NCI-H1930 (cell line): ENCODE measurements at regions not wholly inside any gene's neighbourhood (a gene's known extent, or its start where the extent isn't known, plus 50 kb on each side); places are given as distances from the start of the nearest gene placed in this dataset.
"Not testable (repeated sequence)": the region's sequence is repeated elsewhere in the genome, so short reads cannot be mapped to it uniquely, and the experiment has no call there.

Source experiments
- DNase-seq, 2 experiments: peaks; one replicate each; lab custom pipeline; 2025; lab: John Stamatoyannopoulos, UW

DNA sequence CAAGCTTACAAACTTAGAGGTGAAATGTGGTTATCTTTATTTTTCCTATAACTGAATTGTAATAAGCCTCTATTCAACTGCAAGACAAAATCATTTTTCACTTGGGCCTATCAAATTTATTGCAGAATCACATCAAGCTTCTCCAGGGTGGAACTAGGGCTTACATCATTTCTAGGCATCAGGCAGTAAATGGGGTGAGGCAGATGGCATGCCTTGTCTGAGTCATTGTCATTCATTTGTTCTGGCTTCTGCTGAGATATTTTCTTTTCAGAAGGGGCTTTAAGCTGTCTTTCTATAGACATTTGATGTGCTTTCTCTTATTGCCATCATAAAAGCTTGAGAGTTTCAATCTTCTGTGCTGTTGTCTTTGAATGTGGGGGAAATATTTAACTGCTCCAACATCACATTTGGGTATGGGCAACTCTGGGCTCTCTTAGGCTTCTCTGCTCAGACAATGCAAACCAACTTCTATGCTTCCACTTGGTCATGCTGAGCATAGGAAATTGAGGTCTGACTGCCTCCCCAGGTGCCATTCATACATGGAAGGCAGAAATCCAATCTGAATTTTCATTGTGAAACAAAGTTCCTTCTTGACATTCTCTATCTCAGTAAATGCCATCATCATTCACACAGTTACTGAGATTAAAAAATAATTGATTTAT is 225.8 kb upstream of the GIMD1 start:
- DNase-seq, result no peak

GRCh38 chr4:106588891-106589290 is 220.3 kb upstream of the GIMD1 start:
- no peak for DNase-seq

DNA sequence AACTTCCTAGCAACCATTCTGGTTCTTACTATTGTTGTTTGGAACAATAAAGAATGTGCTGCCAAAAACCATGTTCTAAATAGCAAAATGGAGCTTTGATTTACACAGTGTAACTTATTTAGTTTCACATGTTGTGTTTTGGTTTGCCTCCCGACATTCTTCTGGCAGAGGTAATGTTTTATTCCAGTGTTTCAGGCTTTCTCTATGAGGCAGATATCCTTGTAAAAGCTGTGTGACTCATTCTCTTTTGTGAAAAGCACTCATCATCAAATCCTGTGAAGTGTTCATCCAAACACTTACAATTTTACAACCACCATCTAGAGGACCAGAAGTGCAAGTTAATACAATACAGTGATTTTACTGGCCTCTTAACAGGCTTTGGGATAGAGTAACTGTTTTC is 219.0 kb upstream of the GIMD1 start:
- no peak for DNase-seq

DNA sequence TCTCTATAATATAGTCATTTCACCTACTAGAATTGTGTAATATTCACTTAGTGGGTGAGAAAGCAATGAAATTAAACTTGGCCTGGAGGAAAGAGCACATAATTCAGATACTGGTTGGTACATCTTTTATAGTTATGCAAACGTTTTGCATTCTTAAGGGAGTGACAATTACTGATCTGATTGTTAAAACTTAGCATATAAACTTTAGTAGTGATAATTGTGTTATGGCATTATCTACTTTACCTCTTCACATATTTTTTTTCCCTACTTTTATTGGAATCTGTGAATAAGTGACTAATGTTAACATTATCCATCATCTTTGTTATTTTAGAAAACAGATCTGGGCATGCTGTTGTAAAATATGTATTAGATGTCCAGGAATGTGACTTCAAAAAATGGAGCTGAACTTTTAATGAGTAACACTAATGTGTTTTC is 217.4 kb upstream of the GIMD1 start:
- no peak for DNase-seq

- DNase-seq, result no peak
Observed at GRCh38 chr4:106584337-106584989, 215.9 kb upstream of the GIMD1 start.

DNA sequence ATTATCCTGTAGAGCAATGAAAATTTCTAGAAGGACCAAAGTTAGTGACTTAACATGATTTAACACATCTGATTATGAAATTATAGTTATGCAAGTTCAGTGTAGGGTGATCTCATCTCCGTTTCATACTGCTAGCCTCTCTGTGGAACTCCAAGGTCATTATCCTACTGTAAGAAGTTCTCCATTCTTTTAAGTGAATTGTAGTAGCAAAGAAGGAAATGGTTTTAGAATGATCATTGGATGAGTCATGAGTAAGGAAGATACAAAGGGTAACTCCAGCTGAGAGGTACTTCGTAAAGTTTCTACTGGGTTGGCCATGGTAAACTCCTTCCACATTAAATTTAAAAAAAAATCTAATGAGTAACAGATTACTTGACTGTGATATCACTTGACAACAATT is 215.0 kb upstream of the GIMD1 start:
- DNase-seq, result no peak

DNA sequence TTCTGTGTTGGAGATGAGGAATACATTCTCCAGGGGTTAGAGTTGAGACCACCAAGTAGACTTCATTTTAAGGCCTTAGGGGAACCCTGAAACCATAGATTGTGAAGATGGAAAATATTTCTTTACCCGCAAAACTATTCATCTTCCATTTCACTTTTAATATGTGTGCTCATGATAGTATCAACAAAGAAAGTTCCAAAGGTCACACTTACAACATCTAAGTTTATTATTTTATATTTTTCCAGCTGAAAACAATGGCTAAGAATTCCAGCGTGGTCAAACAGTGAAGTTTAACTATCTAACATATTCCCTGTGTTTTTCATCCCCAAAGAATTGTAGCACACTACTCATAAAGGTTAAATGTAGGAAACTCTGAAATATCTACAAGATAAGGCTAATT is 214.5 kb upstream of the GIMD1 start:
- DNase-seq, result no peak

DNA sequence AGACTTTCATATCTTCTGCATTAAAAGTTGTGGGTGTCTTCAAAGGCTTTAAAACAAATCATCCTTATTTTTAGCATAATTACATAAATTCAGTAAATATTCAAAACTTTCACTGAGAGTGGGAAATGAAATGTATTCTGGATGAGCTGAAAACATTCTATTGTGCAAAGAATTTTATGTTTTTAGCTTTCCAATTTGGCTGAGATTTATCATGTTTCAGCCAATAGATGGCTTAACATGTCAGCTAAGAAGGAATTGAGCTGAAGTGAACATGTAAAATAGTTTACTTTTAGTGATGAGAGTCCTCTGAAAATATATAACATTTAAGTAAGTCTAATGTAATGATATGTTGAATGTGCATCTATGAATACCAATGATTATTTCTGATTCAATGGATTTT is 213.5 kb upstream of the GIMD1 start:
- no peak for DNase-seq

DNA sequence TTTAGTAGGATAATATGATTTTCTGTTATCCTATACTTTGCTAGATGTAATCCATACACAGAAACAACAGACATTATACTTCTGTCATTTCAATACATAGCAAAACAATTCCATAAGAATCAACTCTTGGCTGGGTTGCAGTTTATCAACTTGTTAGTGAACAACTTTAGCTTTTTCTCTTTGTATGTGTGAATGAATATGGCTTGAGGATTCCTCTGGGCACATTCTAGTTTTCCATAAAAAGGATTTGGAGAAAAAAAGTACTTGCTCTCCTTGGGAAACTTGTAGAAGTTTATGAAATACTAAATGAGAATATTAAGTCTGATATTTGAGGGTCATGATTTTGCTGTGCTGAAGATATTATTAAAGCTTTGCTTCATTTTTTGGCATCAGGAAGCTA is 210.7 kb upstream of the GIMD1 start:
- DNase-seq, result no peak

DNA sequence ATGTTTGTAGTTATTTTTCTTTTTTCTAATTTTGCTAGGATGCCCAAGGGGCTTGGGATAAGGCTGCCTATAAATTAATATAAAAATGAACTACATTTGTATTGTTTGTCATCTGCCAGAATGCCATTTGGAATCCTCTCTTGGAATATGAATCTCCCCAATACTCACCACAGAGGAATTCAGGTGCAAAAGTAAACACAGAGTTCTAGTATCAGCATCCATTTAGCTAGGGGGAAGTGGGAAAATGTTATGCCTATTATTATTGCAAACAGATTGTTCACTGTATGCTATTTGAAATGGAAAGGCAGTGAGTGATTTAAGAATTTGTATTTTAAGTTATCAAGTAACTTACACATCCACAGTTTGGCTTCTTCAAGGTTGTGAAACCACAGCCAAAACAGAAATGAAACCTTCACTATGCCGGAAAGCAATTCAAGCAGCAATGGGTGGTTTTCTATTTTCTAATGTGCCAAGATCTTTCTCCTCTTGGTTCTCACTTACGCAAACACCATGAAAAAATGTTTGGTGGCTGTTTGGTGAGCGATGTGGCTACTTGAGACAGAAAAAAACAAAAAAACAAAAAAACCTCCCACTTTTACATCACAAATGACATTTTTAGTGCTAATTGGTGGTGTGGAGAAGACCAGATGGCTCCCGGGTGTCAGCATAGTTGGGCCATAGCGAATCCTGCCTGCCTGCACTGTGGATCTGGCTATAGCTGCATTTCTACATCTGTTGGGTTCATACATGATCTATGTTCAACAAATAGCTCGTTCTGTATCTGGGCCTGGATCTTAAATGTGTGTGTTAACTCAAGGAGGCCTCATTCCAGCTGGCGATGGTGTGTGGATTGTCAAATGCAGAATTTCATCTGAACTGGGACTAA is 200.8 kb upstream of the GIMD1 start:
- no peak for DNase-seq

DNA sequence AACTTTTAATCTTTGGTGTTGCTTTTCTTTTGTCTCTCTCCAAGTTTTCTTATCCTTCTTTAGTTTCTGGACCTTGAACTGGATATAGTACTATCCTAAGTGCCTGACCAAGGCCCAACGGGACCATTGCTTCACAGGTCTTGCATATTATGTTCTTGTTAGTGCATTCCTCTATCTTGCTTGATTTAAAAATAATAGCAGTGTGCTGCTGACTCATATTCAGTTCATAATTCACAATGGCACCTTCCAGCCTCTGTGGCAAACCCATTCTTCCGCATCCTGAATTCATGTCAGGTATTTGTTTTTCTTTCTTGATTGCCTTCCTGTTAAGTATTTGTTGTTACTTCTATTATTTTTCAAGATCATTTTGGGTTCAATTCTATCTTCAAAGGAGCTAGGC is 197.1 kb upstream of the GIMD1 start:
- no peak for DNase-seq

DNA sequence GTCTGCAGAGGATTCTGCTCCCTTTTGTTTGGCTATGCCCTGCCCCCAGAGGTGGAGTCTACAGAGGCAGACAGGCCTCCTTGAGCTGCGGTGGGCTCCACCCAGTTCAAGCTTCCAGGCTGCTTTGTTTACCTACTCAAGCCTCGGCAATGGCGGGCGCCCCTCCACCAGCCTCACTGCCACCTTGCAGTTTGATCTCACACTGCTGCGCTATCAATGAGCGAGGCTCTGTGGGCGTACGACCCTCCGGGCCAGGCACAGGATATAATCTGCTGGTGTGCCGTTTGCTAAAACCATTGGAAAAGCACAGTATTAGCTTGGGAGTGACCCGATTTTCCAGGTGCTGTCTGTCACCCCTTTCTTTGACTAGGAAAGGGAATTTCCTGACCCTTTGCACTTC is 195.1 kb upstream of the GIMD1 start:
- not testable (repeated sequence) for DNase-seq

DNA sequence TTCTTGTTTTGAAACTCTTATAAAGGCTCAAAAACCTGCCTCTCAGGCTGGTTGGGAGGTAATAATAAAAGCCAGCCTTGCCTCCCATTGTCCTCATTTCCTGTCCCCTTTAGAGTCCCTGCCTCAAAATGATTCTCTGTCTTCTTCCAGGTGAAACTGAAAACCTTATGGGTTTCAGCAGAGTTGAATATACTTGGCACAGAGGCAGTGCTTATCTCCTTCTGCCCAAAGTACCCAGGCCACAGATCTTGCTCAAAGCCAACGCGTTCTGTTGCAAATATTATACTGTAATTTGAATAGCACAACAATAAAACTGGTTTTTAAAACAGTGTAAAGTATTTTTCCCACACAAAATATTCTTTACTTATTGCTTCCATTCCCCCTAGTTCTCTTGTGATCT is 183.1 kb upstream of the GIMD1 start:
- no peak for DNase-seq

GRCh38 chr4:106548446-106549044 is 180.0 kb upstream of the GIMD1 start:
- DNase-seq, result no peak

GRCh38 chr4:106546370-106546769 is 177.8 kb upstream of the GIMD1 start:
- DNase-seq, result no peak

DNA sequence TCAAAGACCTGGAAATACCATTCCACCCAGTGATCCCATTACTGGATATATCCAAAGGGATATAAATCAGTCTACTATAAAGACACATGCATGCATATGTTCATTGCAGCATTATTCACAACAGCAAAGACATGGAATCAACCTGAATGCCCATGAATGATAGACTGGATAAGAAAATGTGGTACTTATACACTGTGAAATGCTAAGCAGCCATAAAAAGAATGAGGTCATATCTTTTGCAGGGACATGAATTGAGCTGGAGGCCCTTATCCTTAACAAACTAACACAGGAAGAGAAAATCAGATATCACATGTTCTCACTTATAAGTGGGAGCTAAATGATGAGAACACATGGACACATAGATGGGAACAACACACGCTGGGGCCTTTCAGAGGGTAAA is 174.0 kb upstream of the GIMD1 start:
- DNase-seq, result not testable (repeated sequence)

GRCh38 chr4:106541253-106541652 is 172.7 kb upstream of the GIMD1 start:
- DNase-seq, result no peak

DNA sequence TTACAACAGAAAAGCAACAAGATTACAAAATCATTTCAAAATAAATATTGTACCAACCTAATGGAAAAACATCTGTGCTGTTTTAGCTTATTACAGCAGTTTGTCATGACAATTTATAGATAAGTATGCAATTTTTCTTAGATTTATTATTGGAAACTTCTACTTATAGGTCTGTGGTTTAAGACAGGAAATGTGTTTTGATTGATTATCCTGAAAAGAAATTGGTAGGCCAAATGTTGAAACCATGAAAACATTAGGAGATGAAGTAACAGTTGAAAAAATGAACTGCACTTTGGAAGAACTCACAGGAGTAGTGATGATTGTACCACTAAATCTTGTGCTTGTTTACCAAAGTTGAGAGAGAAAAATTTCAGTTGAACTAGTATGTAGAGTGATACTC is 162.2 kb upstream of the GIMD1 start:
- DNase-seq, result no peak

- no peak for DNase-seq
Observed at GRCh38 chr4:106530024-106530361, 161.4 kb upstream of the GIMD1 start.

DNA sequence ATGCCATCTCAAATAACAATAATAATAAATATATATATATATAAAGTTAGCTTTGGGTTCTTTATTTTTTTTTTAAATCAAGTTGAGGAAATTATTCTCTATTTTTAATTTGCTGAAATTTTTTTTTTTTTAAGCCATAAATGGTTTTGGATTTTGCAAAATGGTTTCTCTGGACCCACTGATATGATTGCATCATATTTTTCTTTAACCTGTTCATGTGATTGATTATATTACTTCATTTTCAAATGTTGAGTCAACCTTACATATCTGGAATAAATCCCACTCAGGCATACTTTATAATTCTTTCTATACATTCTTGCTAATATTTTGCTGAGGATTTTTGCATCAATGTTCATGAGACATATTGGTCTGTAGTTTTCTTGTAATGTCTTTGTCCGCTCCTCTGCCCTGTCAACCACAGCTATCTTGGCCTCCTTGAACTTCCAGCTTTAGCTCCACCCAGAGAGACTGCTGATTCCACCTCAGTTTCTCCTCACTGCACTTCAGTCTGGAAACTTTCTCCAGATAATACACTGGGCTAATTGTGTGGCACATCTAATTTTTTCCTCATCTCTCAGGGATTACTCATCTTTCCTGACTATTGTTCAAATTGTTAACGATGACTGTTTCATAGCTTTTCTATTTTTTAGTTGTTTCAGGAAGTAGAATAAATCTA is 160.9 kb upstream of the GIMD1 start:
- DNase-seq, result no peak

- no peak for DNase-seq
Observed at GRCh38 chr4:106527316-106527715, 158.7 kb upstream of the GIMD1 start.

GRCh38 chr4:106525425-106525824 is 156.8 kb upstream of the GIMD1 start:
- not testable (repeated sequence) for DNase-seq
